HG03469 (cell line): ENCODE measurements at regions not wholly inside any gene's neighbourhood (a gene's known extent, or its start where the extent isn't known, plus 50 kb on each side); places are given as distances from the start of the nearest gene placed in this dataset.

Experiments used
- ATAC-seq: cut with Tn5 transposase; IDR thresholded peaks from one replicate; pipeline ENCODE4 v1.9.1; 2021; ENCODE audit warnings: mild to moderate bottlenecking, moderate library complexity, moderate number of reproducible peaks; ENCODE audit not compliant: unreplicated experiment

- no peak for ATAC-seq
Observed at GRCh38 chr13:33454844-33455705, 169.5 kb upstream of the STARD13 start.

DNA sequence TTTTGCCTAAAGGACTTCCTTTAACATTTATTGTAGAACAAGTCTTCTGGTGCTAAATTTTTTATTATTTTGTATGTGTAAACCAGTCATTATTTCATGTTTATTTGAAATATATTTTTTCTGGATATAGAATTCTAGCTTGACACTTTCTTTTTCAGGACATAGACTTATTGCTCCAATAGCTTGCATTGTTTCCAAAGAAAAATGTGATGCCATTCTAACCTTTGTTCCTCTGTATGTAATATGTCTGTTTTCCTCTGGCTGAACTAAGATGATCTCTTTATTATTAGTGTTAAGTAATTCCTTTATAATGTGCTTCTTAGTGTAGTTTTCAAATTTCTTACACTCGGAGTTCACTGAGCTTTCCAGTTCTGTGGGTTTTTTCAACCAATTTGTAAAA is 174.1 kb upstream of the STARD13 start:
- ATAC-seq: no peak

- ATAC-seq: no peak
Observed at GRCh38 chr13:33462109-33462508, 176.6 kb upstream of the STARD13 start.

GRCh38 chr13:33464345-33464744 is 178.8 kb upstream of the STARD13 start:
- no peak for ATAC-seq

GRCh38 chr13:33466262-33466661 is 180.7 kb upstream of the STARD13 start:
- ATAC-seq: no peak

GRCh38 chr13:33467556-33467955 is 182.0 kb upstream of the STARD13 start:
- no peak for ATAC-seq

GRCh38 chr13:33471204-33471603 is 185.6 kb upstream of the STARD13 start:
- no peak for ATAC-seq

DNA sequence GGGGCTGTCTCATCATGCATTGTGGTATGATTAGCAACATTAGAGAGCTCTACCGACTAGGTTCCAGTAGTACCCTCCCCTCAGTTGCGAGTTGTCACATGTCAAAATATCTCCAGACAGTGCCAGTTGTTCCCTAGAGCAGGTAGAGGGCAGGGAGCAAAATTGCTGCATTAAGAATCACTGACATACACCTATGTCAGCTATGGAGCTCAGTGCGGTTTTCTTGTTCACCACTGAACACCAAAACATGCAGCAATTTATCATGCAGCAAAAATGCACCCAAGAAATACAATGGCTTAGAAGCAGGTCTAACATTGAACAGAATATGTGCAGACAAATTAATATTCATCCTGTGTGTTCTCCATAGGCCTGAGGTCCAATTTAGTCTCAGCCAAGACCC is 186.9 kb upstream of the STARD13 start:
- ATAC-seq: no peak

DNA sequence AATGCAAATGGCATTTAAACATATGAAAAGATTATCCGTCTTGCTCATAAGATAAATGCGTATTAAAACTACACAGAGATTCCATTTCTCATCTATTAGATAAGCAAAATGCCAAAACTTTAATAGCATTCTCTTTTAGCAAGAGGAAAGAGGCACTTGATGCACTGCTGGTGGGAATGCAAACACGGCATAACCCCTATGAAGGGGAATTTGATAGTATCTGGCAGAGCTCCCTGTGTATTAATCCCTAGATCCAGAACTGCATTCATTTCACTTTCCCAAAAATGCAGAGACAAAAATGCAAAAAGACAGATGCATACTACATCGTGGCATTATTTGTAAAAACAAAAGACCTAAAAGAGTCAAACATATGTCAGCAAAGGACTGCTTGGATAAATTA is 193.6 kb upstream of the STARD13 start:
- ATAC-seq: no peak

DNA sequence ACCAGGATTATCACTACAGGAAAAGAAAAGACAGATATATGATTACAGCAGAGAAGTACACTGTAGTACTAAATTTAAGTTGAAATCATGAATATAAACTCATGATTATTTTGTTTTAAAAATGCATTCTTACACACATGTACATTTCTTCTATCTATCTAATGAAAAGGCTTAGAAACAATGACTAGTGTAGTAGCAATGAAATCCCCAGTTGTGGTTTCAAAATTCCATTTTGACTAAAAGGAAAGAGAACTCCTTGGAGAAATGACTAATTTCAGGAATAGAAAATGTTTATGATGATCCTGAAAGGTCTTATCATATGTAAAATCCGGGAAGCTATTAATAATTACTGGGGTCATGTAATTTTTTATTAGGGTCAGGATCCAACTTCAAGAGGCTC is 195.0 kb upstream of the STARD13 start:
- no peak for ATAC-seq

GRCh38 chr13:33483471-33483870 is 197.9 kb upstream of the STARD13 start:
- no peak for ATAC-seq

DNA sequence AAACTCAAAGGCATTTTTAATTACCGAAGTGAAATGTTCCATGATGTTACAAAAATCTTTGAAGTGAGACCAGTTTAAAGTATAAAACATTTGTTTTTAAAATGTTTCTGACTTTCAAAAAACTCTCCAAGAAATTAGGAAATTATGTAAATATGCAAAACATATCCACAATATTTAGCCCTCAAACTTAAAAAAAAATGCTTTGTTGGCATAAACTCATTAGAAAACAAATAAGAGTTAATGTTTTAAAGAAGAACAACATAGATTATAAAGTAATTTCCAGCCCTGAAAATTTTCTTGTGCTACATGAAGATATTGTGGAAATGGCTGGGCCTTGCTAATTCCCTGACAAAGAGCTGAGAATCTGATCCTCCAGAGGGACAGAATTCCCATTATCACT is 199.7 kb upstream of the STARD13 start:
- no peak for ATAC-seq

DNA sequence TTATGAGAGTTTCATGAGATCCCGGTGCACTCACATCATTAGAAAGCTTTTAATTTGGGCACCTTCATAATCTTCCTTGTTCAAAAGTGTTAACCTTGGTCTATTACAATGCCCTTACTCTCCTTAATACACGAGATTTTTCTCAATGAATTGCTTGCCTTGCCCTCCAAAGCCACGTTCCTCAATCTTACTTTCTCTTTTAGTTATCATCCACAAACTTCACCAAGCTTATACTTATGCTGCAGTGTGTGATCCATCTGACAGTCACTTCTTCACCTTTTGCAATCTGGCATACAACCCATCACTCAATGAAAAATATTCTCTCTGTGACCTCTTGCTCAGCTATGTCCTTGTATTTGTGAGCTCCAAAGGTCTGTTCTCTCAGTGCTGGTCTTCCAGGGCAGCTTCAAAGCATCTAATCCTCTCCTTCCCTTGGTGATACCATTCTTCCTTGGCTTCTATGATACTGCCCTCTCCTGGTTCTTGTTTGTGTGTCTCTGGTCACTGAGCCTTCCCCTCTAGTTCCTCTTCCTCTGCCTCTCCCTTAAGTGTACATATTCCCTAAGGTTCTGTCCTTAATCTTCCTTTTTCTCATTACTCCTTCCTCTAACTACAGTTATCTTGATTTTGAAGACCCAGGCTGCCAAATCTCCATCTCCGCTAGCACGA is 202.2 kb upstream of the STARD13 start:
- peak; percentile 57 for ATAC-seq

DNA sequence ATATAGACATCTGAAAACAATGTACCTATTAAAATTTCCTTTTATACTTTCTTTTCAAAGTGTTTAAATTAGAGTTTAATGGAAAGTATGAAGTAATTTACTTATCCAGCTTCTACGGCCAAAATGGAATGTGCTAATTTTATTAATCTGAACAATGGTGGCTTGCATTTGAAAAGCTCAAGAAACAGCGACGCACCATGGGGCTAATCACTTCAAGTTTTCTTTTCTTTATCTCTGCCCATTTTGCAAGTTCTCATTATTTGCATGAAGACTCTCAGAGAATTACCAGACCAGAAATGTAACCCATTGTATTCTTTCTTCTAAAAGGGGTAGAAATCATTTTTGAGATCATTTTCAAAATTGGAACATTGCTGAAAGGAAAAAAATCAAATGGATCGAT is 204.0 kb upstream of the STARD13 start:
- ATAC-seq: no peak

GRCh38 chr13:33490461-33491327 is 205.1 kb upstream of the STARD13 start:
- no peak for ATAC-seq

GRCh38 chr13:33493672-33494365 is 208.3 kb upstream of the STARD13 start:
- no peak for ATAC-seq

DNA sequence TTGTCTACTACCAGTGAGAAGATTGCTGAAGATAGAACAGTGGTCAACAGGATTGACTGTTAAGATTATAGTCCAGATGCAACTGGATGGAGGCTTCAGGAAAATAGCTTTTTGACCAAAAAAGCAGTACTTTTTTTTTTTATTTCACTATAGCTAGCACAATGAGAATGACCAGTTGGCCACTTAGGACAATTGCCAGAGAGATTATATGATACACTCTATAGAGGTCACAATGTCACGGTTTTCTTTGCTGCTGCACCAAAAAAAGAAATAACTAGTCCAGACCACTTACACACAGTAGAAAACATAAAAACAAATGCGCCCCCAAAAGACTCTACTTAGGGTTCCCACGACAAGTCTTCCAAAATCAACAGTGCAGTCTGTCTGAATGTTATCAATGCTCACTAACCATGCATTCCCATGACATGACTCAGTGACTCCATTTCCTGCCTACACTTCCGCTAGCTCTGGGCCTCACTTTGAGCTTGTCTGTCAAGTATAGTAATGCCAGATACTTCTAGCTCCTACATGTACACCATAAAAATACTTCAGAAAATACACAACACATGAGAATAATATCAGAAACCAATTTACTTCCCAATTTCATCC is 209.1 kb upstream of the STARD13 start:
- no peak for ATAC-seq

GRCh38 chr13:33496336-33496735 is 210.8 kb upstream of the STARD13 start:
- no peak for ATAC-seq

DNA sequence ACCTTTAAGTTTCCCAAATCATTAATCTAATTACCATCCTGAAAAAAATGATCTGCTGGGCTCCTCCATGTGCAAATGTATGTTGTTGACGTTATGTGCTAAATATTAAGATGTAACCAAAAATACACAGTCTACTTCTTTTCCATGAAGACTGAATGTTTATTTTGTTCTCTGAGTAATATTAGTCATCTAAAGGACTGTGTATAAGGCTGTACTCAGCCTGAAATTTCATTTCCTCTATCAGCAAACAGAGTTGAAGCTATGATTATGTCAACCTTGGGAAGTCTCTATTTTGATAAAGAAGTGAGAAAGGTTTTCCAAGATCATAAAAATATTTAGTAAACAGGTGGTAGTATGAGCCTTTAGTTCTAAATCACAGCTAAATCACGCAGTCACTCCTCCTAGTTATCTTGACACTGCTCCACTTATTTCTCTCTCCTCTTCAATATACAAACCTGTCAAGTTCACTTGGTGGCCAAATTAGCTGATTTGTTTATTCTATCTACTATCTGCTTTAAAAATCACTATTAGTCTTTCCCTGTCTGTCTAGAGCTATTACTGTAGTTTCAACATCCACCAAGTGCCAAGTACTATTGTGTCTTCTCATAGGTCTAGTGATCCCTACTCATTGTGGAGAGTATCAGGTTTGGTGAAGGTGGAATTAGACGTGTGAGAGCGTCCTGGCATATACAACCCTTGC is 211.7 kb upstream of the STARD13 start:
- ATAC-seq: no peak

DNA sequence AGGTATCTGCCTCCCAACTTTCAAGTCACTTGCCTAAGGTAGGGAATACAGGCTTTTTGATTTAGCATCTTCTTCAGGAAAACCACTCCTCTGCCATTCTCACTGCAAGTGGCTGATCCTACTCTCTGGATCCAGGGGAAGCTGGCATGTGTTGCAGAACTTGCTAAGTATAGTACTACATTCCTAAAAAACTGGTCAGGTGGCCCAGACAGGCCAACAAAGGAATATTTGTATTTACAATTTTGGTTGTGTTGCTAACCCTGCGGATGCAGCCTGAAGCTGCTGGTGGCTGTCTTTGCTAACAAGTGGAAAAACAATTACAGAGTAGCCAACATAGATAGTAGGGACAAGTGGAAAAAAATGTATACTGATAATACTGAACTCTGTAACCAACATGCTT is 222.5 kb upstream of the STARD13 start:
- no peak for ATAC-seq
